A673 (cell line): ENCODE measurements at regions not wholly inside any gene's neighbourhood (a gene's known extent, or its start where the extent isn't known, plus 50 kb on each side); places are given as distances from the start of the nearest gene placed in this dataset.

Experiments
- BruUV-seq: library from RNA; stranded (reverse); fragments of 400-500 nt; replicated peaks from 2 replicates; lab custom pipeline; 2021; lab: Mats Ljungman, UMichigan
- CTCF ChIA-PET: fragments of 300-600 bp; sonication (Branson Sonifier 250); formaldehyde crosslinking; loops from one replicate; lab custom pipeline; 2022; ENCODE audit warnings: antibody characterized with exemption; lab: Charles Lee
- POLR2A ChIA-PET: fragments of 300-600 bp; sonication (Branson Sonifier 250); formaldehyde crosslinking; loops from one replicate; lab custom pipeline; 2022; ENCODE audit warnings: antibody characterized with exemption; ENCODE audit not compliant: low non-redundant PET; lab: Charles Lee
- DNase-seq: peaks from one replicate; pipeline ENCODE4 v3.0.0-alpha.2; 2015; ENCODE audit warnings: low spot score
- H3K27ac ChIP-seq: fragments of 200-600 bp; sonication (generic); 2 replicates; pipeline ENCODE4 v1.5.1; 2016; ENCODE audit warnings: mixed run types, low read depth, mild to moderate bottlenecking, mixed read lengths, antibody characterized with exemption, low read length; ENCODE audit not compliant: poor library complexity, severe bottlenecking
- H3K27me3 ChIP-seq: fragments of 200-600 bp; sonication (generic); replicated peaks from 2 replicates; pipeline ENCODE4 v1.6.1; 2017; ENCODE audit warnings: mixed run types, low read depth, mild to moderate bottlenecking, mixed read lengths, antibody characterized with exemption, low read length; ENCODE audit not compliant: insufficient read depth, poor library complexity
- H3K36me3 ChIP-seq: fragments of 200-600 bp; sonication (generic); 2 replicates; pipeline ENCODE4 v1.6.1; 2016; ENCODE audit warnings: mixed run types, mild to moderate bottlenecking, mixed read lengths, antibody characterized with exemption, low read length; ENCODE audit not compliant: insufficient read depth, poor library complexity, severe bottlenecking
- H3K4me1 ChIP-seq: fragments of 200-600 bp; sonication (generic); 2 replicates; pipeline ENCODE4 v1.6.1; 2017; ENCODE audit warnings: mixed run types, mild to moderate bottlenecking, mixed read lengths, antibody characterized with exemption, low read length; ENCODE audit not compliant: insufficient read depth, poor library complexity, severe bottlenecking
- H3K4me3 ChIP-seq: fragments of 200-600 bp; sonication (generic); 2 replicates; pipeline ENCODE4 v1.5.1; 2016; ENCODE audit warnings: low read depth, mixed run types, mild to moderate bottlenecking, mixed read lengths, low read length; ENCODE audit not compliant: poor library complexity, severe bottlenecking
- H3K9me3 ChIP-seq: fragments of 200-600 bp; sonication (generic); 2 replicates; pipeline ENCODE4 v1.6.1; 2016; ENCODE audit warnings: mixed run types, low read depth, mild to moderate bottlenecking, mixed read lengths, antibody characterized with exemption, low read length; ENCODE audit not compliant: poor library complexity, severe bottlenecking
- CTCF ChIP-seq: fragments of 300-800, 200-600 bp; sonication (generic); conservative IDR thresholded peaks from 2 replicates; pipeline ENCODE4 v1.5.1; 2017; ENCODE audit warnings: low read depth, mild to moderate bottlenecking, antibody characterized with exemption, low read length, moderate library complexity, mixed read lengths
- EZH2 ChIP-seq: fragments of 200-600 bp; sonication (generic); IDR thresholded peaks from 2 replicates; pipeline ENCODE4 v1.6.1; 2017; ENCODE audit warnings: borderline replicate concordance, low read depth, mild to moderate bottlenecking, mixed read lengths, antibody characterized with exemption, low read length; ENCODE audit not compliant: poor library complexity, severe bottlenecking
- intact Hi-C: fragments of 100-400 bp; cut with micrococcal nuclease; formaldehyde crosslinking; loops from one replicate; pipeline ENCODE4 v1.10.0; 2022; ENCODE audit not compliant: unreplicated experiment

- intact Hi-C loops: no loop called here
- ChIA-PET CTCF (no interaction called here), POLR2A (no interaction called here)
- peaks cover 33% of the 10 kb centered on the region for H3K27me3 ChIP-seq
- TF ChIP-seq CTCF (no peak), EZH2 (no peak)
- no peaks in the 10 kb centered on the region for H3K4me1 ChIP-seq
- no peaks in the 10 kb centered on the region for H3K9me3 ChIP-seq
- no peak overlapping the region for H3K4me3 ChIP-seq
- no peak overlapping the region for H3K27ac ChIP-seq
- no peaks in the 10 kb centered on the region for H3K36me3 ChIP-seq
- BruUV-seq: no TSS peak
- DNase-seq: no peak
Measured at GRCh38 chr2:236350426-236350825, 86.2 kb upstream of the ASB18 start.

GRCh38 chr2:236351966-236352525 lies 87.8 kb upstream of the ASB18 start:
- intact Hi-C loops: no loop called here
- Histone ChIP-seq H3K27ac (no peak overlapping the region), H3K36me3 (no peaks in the 10 kb centered on the region), H3K27me3 (peaks cover 31% of the 10 kb centered on the region), H3K9me3 (no peaks in the 10 kb centered on the region), H3K4me3 (no peak overlapping the region), H3K4me1 (no peaks in the 10 kb centered on the region)
- CTCF ChIA-PET: no interaction called here
- POLR2A ChIA-PET: no interaction called here
- no TSS peak for BruUV-seq
- no peak for DNase-seq
- TF ChIP-seq CTCF (no peak), EZH2 (no peak)

GRCh38 chr2:236352761-236353593 lies 88.8 kb upstream of the ASB18 start:
- peak; percentile 36 for DNase-seq
- no TSS peak for BruUV-seq
- Histone ChIP-seq H3K27ac (no peak overlapping the region), H3K4me3 (no peak overlapping the region), H3K9me3 (no peaks in the 10 kb centered on the region), H3K27me3 (peaks cover 28% of the 10 kb centered on the region), H3K4me1 (no peaks in the 10 kb centered on the region), H3K36me3 (no peaks in the 10 kb centered on the region)
- ChIA-PET POLR2A (no interaction called here), CTCF (no interaction called here)
- intact Hi-C loops: loop anchor here (1.0 kb wide), 3 partner anchors 674 to 719 kb away; no protein-coding TSS in a partner anchor
- TF ChIP-seq CTCF (peak; percentile 95), EZH2 (no peak)
